H1 (cell line): ENCODE measurements at regions not wholly inside any gene's neighbourhood (a gene's known extent, or its start where the extent isn't known, plus 50 kb on each side); places are given as distances from the start of the nearest gene placed in this dataset.

Experiments
- CTCF ChIA-PET: fragments of 300-600 bp; sonication (Branson Sonifier 250); formaldehyde crosslinking; loops from one replicate; lab custom pipeline; 2021; ENCODE audit not compliant: partially characterized antibody; lab: Charles Lee
- POLR2A ChIA-PET: fragments of 300-600 bp; sonication (Branson Sonifier 250); formaldehyde crosslinking; loops from one replicate; lab custom pipeline; 2021; ENCODE audit warnings: inconsistent platforms; ENCODE audit not compliant: partially characterized antibody; lab: Charles Lee
- DNase-seq, 2 experiments: peaks; one replicate each; pipeline versions ENCODE4 v3.0.0 to v3.0.0-alpha.2; 2010 to 2022; ENCODE audit warnings: low spot score in 2 of 2, low read depth in 1 of 2, mixed read lengths in 1 of 2
- FAIRE-seq: peaks from 2 replicates; lab custom pipeline; 2011; peaks lifted over from hg19 to GRCh38; lab: Jason Lieb, UNC
- H2AFZ ChIP-seq: 2 replicates; pipeline ENCODE4 v1.8.1; 2012; ENCODE audit warnings: low read length, inconsistent platforms
- H2AK5ac ChIP-seq: 2 replicates; pipeline ENCODE4 v1.6.1; 2013; ENCODE audit warnings: low read depth, low read length
- H2BK120ac ChIP-seq: replicated peaks from 2 replicates; pipeline ENCODE3; 2013; ENCODE audit warnings: low read depth, low read length, inconsistent platforms
- H2BK12ac ChIP-seq: 2 replicates; pipeline ENCODE4 v1.6.1; 2013; ENCODE audit warnings: low read depth, low read length
- H2BK15ac ChIP-seq: 2 replicates; pipeline ENCODE4 v1.6.1; 2013; ENCODE audit warnings: low read length
- H2BK20ac ChIP-seq: 2 replicates; pipeline ENCODE4 v1.6.1; 2013; ENCODE audit warnings: low read length
- H2BK5ac ChIP-seq: 2 replicates; pipeline ENCODE4 v1.6.1; 2013; ENCODE audit warnings: low read depth, low read length
- H3K14ac ChIP-seq: 2 replicates; pipeline ENCODE4 v1.6.1; 2013; ENCODE audit warnings: inconsistent platforms; ENCODE audit not compliant: insufficient read length
- H3K18ac ChIP-seq: 2 replicates; pipeline ENCODE4 v1.6.1; 2013; ENCODE audit warnings: low read length; ENCODE audit errors: extremely low read depth
- H3K23ac ChIP-seq: 2 replicates; pipeline ENCODE4 v1.6.1; 2013; ENCODE audit warnings: inconsistent platforms; ENCODE audit not compliant: insufficient read length
- H3K23me2 ChIP-seq: 2 replicates; pipeline ENCODE4 v1.6.1; 2013; ENCODE audit warnings: low read depth, low read length
- H3K27ac ChIP-seq: 2 replicates; pipeline ENCODE4 v1.6.1; 2011; ENCODE audit warnings: low read depth, low read length, inconsistent platforms
- H3K27me3 ChIP-seq, 4 experiments: replicated peaks in 1 of 4; 1 replicate in 1 of 4; 2 replicates in 3 of 4; pipeline versions ENCODE4 v1.6.1 to v1.8.1; 2011 to 2013; ENCODE audit warnings: low read length in 3 of 4, mild to moderate bottlenecking in 3 of 4, inconsistent platforms in 2 of 4, mixed read lengths in 2 of 4, moderate library complexity in 1 of 4; ENCODE audit not compliant: control insufficient read depth in 3 of 4, insufficient read depth in 3 of 4; ENCODE audit errors: extremely low read depth in 1 of 4
- H3K36me3 ChIP-seq, 4 experiments: 2 replicates each; pipeline versions ENCODE4 v1.6.1 to v1.8.1; 2011 to 2013; ENCODE audit warnings: mild to moderate bottlenecking in 4 of 4, low read length in 3 of 4, moderate library complexity in 2 of 4, control low read depth in 1 of 4, inconsistent platforms in 1 of 4; ENCODE audit not compliant: insufficient read depth in 4 of 4, control insufficient read depth in 2 of 4
- H3K4ac ChIP-seq: replicated peaks from 2 replicates; pipeline ENCODE3; 2013; ENCODE audit warnings: low read length, low read depth, mixed read lengths, inconsistent platforms; ENCODE audit not compliant: insufficient read length
- H3K4me1 ChIP-seq, 4 experiments: replicated peaks in 1 of 4; 1 replicate in 1 of 4; 2 replicates in 3 of 4; pipeline versions ENCODE4 v1.6.1 to v1.8.1; 2011 to 2013; ENCODE audit warnings: low read length in 3 of 4, inconsistent platforms in 2 of 4, mixed read lengths in 1 of 4; ENCODE audit not compliant: insufficient read depth in 4 of 4, control insufficient read depth in 3 of 4
- H3K4me2 ChIP-seq, 2 experiments: 2 replicates each; pipeline versions ENCODE4 v1.6.1 to v1.8.1; 2011 to 2013; ENCODE audit warnings: low read depth in 2 of 2, low read length in 2 of 2, control low read depth in 1 of 2, inconsistent platforms in 1 of 2, mild to moderate bottlenecking in 1 of 2; ENCODE audit not compliant: insufficient read depth in 1 of 2
- H3K4me3 ChIP-seq, 4 experiments: fragments of 200-600, 300-600 bp in 1 of 4; sonication (generic), shearing (Covaris generic), sonication (Bioruptor Twin) in 1 of 4; 2 replicates each; pipeline versions ENCODE4 v1.5.1 to v1.8.1; 2011 to 2016; ENCODE audit warnings: low read length in 4 of 4, low read depth in 3 of 4, control low read depth in 2 of 4, inconsistent platforms in 2 of 4, mild to moderate bottlenecking in 2 of 4, mixed read lengths in 1 of 4, moderate library complexity in 1 of 4; ENCODE audit not compliant: insufficient read depth in 2 of 4; ENCODE audit errors: extremely low read depth in 1 of 4
- H3K56ac ChIP-seq: replicated peaks from 2 replicates; pipeline ENCODE3; 2013; ENCODE audit warnings: low read depth, mild to moderate bottlenecking, mixed read lengths, low read length, inconsistent platforms; ENCODE audit not compliant: insufficient read length
- H3K79me1 ChIP-seq: 2 replicates; pipeline ENCODE4 v1.6.1; 2013; ENCODE audit warnings: low read depth, low read length, control low read depth
- H3K79me2 ChIP-seq, 2 experiments: 2 replicates each; pipeline versions ENCODE4 v1.6.1 to v1.8.1; 2012 to 2013; ENCODE audit warnings: low read length in 2 of 2, mild to moderate bottlenecking in 2 of 2, inconsistent platforms in 1 of 2; ENCODE audit not compliant: insufficient read depth in 2 of 2, control insufficient read depth in 1 of 2
- H3K9ac ChIP-seq, 4 experiments: replicated peaks in 1 of 4; 1 replicate in 1 of 4; 2 replicates in 3 of 4; pipeline versions ENCODE4 v1.6.1 to v1.8.1; 2011 to 2013; ENCODE audit warnings: low read depth in 3 of 4, low read length in 3 of 4, control low read depth in 2 of 4, mild to moderate bottlenecking in 2 of 4, moderate library complexity in 2 of 4, inconsistent platforms in 1 of 4; ENCODE audit errors: extremely low read depth in 1 of 4
- H3K9me3 ChIP-seq, 2 experiments: 2 replicates each; pipeline versions ENCODE4 v1.6.1 to v1.8.1; 2012 to 2013; ENCODE audit warnings: mild to moderate bottlenecking in 2 of 2, moderate library complexity in 2 of 2, control low read depth in 1 of 2, inconsistent platforms in 1 of 2, low read depth in 1 of 2, low read length in 1 of 2, mixed read lengths in 1 of 2; ENCODE audit not compliant: insufficient read depth in 2 of 2
- H4K20me1 ChIP-seq, 2 experiments: replicated peaks in 1 of 2; 2 replicates each; pipeline versions ENCODE3 to v1.8.1; 2011 to 2013; ENCODE audit warnings: inconsistent platforms in 2 of 2, low read length in 2 of 2, mild to moderate bottlenecking in 1 of 2; ENCODE audit not compliant: insufficient read depth in 2 of 2, control insufficient read depth in 1 of 2
- H4K5ac ChIP-seq: 2 replicates; pipeline ENCODE4 v1.6.1; 2013; ENCODE audit warnings: low read length, low read depth, mixed read lengths, inconsistent platforms; ENCODE audit not compliant: insufficient read length
- H4K8ac ChIP-seq: 2 replicates; pipeline ENCODE4 v1.8.0; 2013; ENCODE audit warnings: mild to moderate bottlenecking, moderate library complexity, low read length, inconsistent platforms; ENCODE audit not compliant: insufficient read depth; ENCODE audit errors: extremely low read depth
- H4K91ac ChIP-seq: replicated peaks from 2 replicates; pipeline ENCODE3; 2013; ENCODE audit warnings: low read length, mixed read lengths, inconsistent platforms; ENCODE audit not compliant: insufficient read length
- ASH2L ChIP-seq: fragments of 200-600, 300-600 bp; sonication (generic); IDR thresholded peaks from one replicate; pipeline ENCODE4 v1.7.1; 2017; ENCODE audit warnings: low read length
- BACH1 ChIP-seq: IDR thresholded peaks from 2 replicates; pipeline ENCODE4 v1.6.1; 2012; ENCODE audit warnings: low read length, improper control_type of control experiment
- CBX5 ChIP-seq: fragments of 300-800, 300-1000 bp; sonication (generic); IDR thresholded peaks from 2 replicates; pipeline ENCODE4 v1.7.1; 2016; ENCODE audit warnings: antibody characterized with exemption, low read length, low read depth
- CHD2 ChIP-seq: IDR thresholded peaks from 2 replicates; pipeline ENCODE4 v1.6.1; 2012; ENCODE audit warnings: low read length, improper control_type of control experiment
- FOSL1 ChIP-seq: IDR thresholded peaks from 2 replicates; pipeline ENCODE4 v1.6.1; 2011; ENCODE audit warnings: mild to moderate bottlenecking, low read depth, low read length, moderate library complexity; ENCODE audit not compliant: insufficient read depth
- KDM1A ChIP-seq: fragments of 200-600, 300-600 bp; sonication (generic); IDR thresholded peaks from 2 replicates; pipeline ENCODE4 v1.7.1; 2016; ENCODE audit warnings: mild to moderate bottlenecking, low read length, borderline replicate concordance
- KDM5A ChIP-seq: fragments of 200-600 bp; IDR thresholded peaks from 2 replicates; pipeline ENCODE4 v1.7.1; 2012; ENCODE audit warnings: mild to moderate bottlenecking, low read length, inconsistent platforms, mixed read lengths
- TBP ChIP-seq: IDR thresholded peaks from 2 replicates; pipeline ENCODE4 v1.6.1; 2011; ENCODE audit warnings: low read depth, low read length, improper control_type of control experiment
- TCF12 ChIP-seq: IDR thresholded peaks from 2 replicates; pipeline ENCODE4 v1.6.1; 2011; ENCODE audit warnings: low read depth, mild to moderate bottlenecking, low read length
- YY1 ChIP-seq: IDR thresholded peaks from 2 replicates; pipeline ENCODE4 v1.6.1; 2011; ENCODE audit warnings: low read depth, mild to moderate bottlenecking, low read length
- WGBS, 2 experiments: shearing (Covaris generic) in 1 of 2; methylation state at CpG; one replicate each; pipeline versions ENCODE4 v1.1.6 to v1.1.7; 2013 to 2015; ENCODE audit warnings: low lambda C conversion rate in 2 of 2, mixed read lengths in 2 of 2, inconsistent platforms in 1 of 2, low coverage in 1 of 2, missing lambda C conversion rate in 1 of 2; ENCODE audit not compliant: insufficient replicate concordance in 2 of 2, insufficient coverage in 1 of 2, insufficient read length in 1 of 2; ENCODE audit errors: extremely low coverage in 1 of 2, missing lambda C conversion rate in 1 of 2; 5-methylcytosine and 5-hydroxymethylcytosine counted together

DNA sequence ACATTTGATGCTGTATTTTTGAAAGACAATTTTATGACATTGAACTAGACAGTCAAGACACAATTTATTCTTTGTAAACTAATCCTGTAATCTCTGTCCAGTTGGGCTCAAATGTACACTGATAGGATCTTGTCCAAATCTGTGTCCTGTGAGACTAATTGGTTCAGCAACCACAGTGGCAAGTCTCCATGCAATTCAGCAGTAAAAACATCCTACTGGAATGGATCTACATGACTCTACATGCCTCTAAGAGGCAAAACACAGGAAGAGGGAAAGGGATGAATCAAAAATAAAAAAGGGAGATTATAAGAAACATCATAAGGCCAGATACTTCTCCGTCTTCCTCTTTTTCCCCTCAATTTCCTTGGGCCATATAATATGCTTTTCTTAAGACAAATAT is 1164.2 kb downstream of the NLGN4Y start:
- Histone ChIP-seq H3K4me2 (no peak overlapping the region), H3K79me1 (no peaks in the 10 kb centered on the region), H3K4me3 (no peak overlapping the region), H4K8ac (no peak overlapping the region), H3K9ac (no peak overlapping the region), H2BK120ac (no peak overlapping the region), H2AFZ (no peak overlapping the region), H2BK15ac (no peak overlapping the region), H3K27me3 (no peaks in the 10 kb centered on the region), H3K23ac (no peak overlapping the region), H3K23me2 (no peaks in the 10 kb centered on the region), H3K27ac (no peak overlapping the region), H2BK12ac (no peak overlapping the region), H3K56ac (no peak overlapping the region), H3K36me3 (no peaks in the 10 kb centered on the region), H4K5ac (no peak overlapping the region), H3K18ac (no peak overlapping the region), H3K9me3 (no peaks in the 10 kb centered on the region), H2AK5ac (no peak overlapping the region), H2BK20ac (no peak overlapping the region), H3K79me2 (no peaks in the 10 kb centered on the region), H4K20me1 (no peaks in the 10 kb centered on the region), H3K4ac (no peak overlapping the region), H2BK5ac (no peak overlapping the region), H3K4me1 (no peaks in the 10 kb centered on the region; a peak in 1 of 7 replicates), H4K91ac (no peak overlapping the region), H3K14ac (no peak overlapping the region)
- CTCF ChIA-PET: no interaction called here
- POLR2A ChIA-PET: no interaction called here
- no peak for FAIRE-seq
- DNase-seq: no peak
- WGBS, 2 experiments: no CpG with 5 or more reads among the region's 1 CpG
- no peak for TF ChIP-seq TCF12
- no peak for TF ChIP-seq YY1
- no peak for TF ChIP-seq CHD2
- no peak for TF ChIP-seq TBP
- TF ChIP-seq KDM5A: no peak
- no peak for TF ChIP-seq KDM1A
- TF ChIP-seq FOSL1: no peak
- TF ChIP-seq BACH1: no peak
- TF ChIP-seq ASH2L: no peak
- no peak for TF ChIP-seq CBX5
